HG03108 (cell line): ENCODE measurements at regions not wholly inside any gene's neighbourhood (a gene's known extent, or its start where the extent isn't known, plus 50 kb on each side); places are given as distances from the start of the nearest gene placed in this dataset.

Source experiments
- ATAC-seq: cut with Tn5 transposase; IDR thresholded peaks from one replicate; pipeline ENCODE4 v1.9.1; 2021; ENCODE audit warnings: moderate library complexity; ENCODE audit not compliant: unreplicated experiment

- no peak for ATAC-seq
Measured at GRCh38 chr1:72365693-72366092, 83.4 kb upstream of the NEGR1 start.

- no peak for ATAC-seq
Measured at GRCh38 chr1:72362538-72362937, 80.2 kb upstream of the NEGR1 start.

GRCh38 chr1:72357411-72357810 lies 75.1 kb upstream of the NEGR1 start:
- ATAC-seq: no peak

GRCh38 chr1:72355899-72356298 lies 73.6 kb upstream of the NEGR1 start:
- no peak for ATAC-seq

GRCh38 chr1:72341661-72342060 lies 59.3 kb upstream of the NEGR1 start:
- ATAC-seq: no peak

GRCh38 chr1:72336776-72337175 lies 54.4 kb upstream of the NEGR1 start:
- no peak for ATAC-seq
